Ovary (tissue), 3 donors: ENCODE measurements at regions not wholly inside any gene's neighbourhood (a gene's known extent, or its start where the extent isn't known, plus 50 kb on each side); places are given as distances from the start of the nearest gene placed in this dataset.

Experiments
- EP300 ChIP-seq: sonication (generic); formaldehyde crosslinking; IDR thresholded peaks from one replicate; pipeline ENCODE4 v1.6.1; 2017; ENCODE audit warnings: antibody characterized with exemption
- POLR2A ChIP-seq: fragments of 450-650 bp; IDR thresholded peaks from one replicate; pipeline ENCODE4 v1.6.1; 2017; ENCODE audit warnings: antibody characterized with exemption, mild to moderate bottlenecking, moderate library complexity
- TF ChIP-seq, protein P1 (sequence below), 3 donors: fragments of 450-650 bp in 2 of 3; fragments of 200-600 bp in 1 of 3; IDR thresholded peaks; one replicate each; pipeline versions ENCODE4 v1.5.1 to v1.8.0; 2016 to 2022; ENCODE audit warnings: antibody characterized with exemption in 3 of 3, mild to moderate bottlenecking in 1 of 3
- donor health status: DM: no; HTN: no; CAD: no.

GRCh38 chr6:145279993-145280392 lies 455.3 kb downstream of the EPM2A start:
- TF ChIP-seq, protein P1, sequence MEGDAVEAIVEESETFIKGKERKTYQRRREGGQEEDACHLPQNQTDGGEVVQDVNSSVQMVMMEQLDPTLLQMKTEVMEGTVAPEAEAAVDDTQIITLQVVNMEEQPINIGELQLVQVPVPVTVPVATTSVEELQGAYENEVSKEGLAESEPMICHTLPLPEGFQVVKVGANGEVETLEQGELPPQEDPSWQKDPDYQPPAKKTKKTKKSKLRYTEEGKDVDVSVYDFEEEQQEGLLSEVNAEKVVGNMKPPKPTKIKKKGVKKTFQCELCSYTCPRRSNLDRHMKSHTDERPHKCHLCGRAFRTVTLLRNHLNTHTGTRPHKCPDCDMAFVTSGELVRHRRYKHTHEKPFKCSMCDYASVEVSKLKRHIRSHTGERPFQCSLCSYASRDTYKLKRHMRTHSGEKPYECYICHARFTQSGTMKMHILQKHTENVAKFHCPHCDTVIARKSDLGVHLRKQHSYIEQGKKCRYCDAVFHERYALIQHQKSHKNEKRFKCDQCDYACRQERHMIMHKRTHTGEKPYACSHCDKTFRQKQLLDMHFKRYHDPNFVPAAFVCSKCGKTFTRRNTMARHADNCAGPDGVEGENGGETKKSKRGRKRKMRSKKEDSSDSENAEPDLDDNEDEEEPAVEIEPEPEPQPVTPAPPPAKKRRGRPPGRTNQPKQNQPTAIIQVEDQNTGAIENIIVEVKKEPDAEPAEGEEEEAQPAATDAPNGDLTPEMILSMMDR (IDR thresholded peaks at IDR 0.05) = no peak
- no peak for TF ChIP-seq POLR2A
- no peak for TF ChIP-seq EP300
